ENCODE measurements at regions not wholly inside any gene's neighbourhood (a gene's known extent, or its start where the extent isn't known, plus 50 kb on each side); places are given as distances from the start of the nearest gene placed in this dataset.

DNA sequence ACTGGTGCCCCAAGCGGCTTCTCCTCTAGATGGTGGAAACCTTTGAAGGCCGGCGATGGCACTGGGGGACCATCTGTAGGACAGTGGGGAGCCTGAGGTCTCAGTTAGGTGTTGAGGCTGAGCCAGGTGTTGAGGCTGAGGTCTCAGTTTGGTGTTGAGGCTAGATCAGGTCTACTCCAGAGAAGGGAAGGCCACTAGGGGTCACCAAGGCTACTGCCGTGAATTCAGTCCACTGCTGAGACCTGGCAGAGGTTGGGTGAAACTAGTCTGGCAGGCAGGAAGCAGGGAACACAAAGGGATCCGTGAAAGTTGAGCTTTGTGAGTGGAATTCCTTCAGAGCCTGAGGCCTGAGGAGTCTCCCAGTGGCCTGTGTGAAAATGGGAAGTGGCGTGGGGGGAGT lies 123.8 kb upstream of the FGF3 start:
- 81% methylated on average over 6 of the region's 6 CpGs for WGBS
- Histone ChIP-seq H2BK12ac (ENCODE audit: low read length in 2 of 2) (peak overlapping the region; percentile 14 to 42), H3K4ac (ENCODE audit: low read depth in 1 of 2, low read length in 2 of 2) (peak overlapping the region in 1 of 2 experiments; percentile 7)

DNA sequence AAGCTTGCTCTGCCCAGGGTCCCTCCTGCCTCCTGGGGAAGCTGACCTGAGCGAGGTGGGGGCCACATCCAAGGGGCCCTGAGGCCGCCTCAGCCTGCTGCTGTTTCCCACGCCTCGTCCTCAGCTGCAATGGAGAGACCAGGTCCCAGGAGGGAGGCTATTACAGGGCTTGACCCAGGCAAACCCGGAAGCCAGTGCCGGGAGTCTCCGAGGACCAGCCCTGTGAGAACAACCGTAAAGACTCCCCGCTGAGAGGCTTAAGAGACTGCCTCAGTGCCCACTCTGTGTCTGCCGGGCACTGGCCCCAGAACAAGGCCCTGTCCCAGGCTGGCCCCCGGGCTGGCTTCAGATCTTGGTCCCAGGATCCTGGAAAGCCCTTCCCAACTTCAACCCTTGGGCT lies 124.3 kb upstream of the FGF3 start:
- Histone ChIP-seq H2AFZ (ENCODE audit: low read depth, low read length) (no peak overlapping the region), H3K23ac (ENCODE audit: low read length in 2 of 2) (no peak overlapping the region), H2BK5ac (ENCODE audit: low read depth, low read length, poor library complexity, severe bottlenecking) (no peak overlapping the region), H2BK12ac (ENCODE audit: low read length in 2 of 2) (peak overlapping the region in 1 of 2 experiments; percentile 42), H3K4me1 (ENCODE audit: control insufficient read depth, insufficient read depth, low read depth, low read length) (peaks cover 5% of the 10 kb centered on the region), H4K91ac (ENCODE audit: low read length) (peak overlapping the region; percentile 34), H3K14ac (ENCODE audit: low read length in 2 of 2) (no peak overlapping the region), H3K4me3 (ENCODE audit: insufficient read depth in 1 of 2, low read depth in 1 of 2, low read length in 2 of 2) (no peak overlapping the region), H4K8ac (ENCODE audit: low read length) (no peak overlapping the region), H3K27ac (ENCODE audit: low read length, poor library complexity, severe bottlenecking) (no peak overlapping the region), H3K36me3 (ENCODE audit: control insufficient read depth in 1 of 2, insufficient read depth in 2 of 2, low read depth in 1 of 2, low read length in 2 of 2) (no peaks in the 10 kb centered on the region), H3K18ac (ENCODE audit: low read depth in 1 of 2, low read length in 2 of 2) (no peak overlapping the region), H3K4ac (ENCODE audit: low read depth in 1 of 2, low read length in 2 of 2) (peak overlapping the region in 1 of 2 experiments; percentile 7), H2BK120ac (ENCODE audit: low read depth, low read length) (no peak overlapping the region), H2BK15ac (ENCODE audit: low read depth, poor library complexity, severe bottlenecking) (no peak overlapping the region), H3K9ac (ENCODE audit: low read length) (no peak overlapping the region), H3K4me2 (ENCODE audit: low read length, poor library complexity, severe bottlenecking) (no peak overlapping the region), H2AK5ac (ENCODE audit: low read length, severe bottlenecking) (no peak overlapping the region), H3K9me3 (ENCODE audit: control insufficient read depth, low read length) (no peaks in the 10 kb centered on the region), H3K27me3 (ENCODE audit: control insufficient read depth in 1 of 2, insufficient read depth in 1 of 2, low read length in 2 of 2) (peaks cover 36 to 44% of the 10 kb centered on the region in 2 experiments), H3K79me1 (replicated peaks; ENCODE audit: low read length, poor library complexity, severe bottlenecking) (no peaks in the 10 kb centered on the region)
- WGBS: 83% methylated on average over 10 of the region's 11 CpGs
- no peak for DNase-seq

More for the DNA sequence above, 123.8 kb upstream of the FGF3 start:
- Histone ChIP-seq H4K91ac (ENCODE audit: low read length) (peak overlapping the region; percentile 34), H2AK5ac (ENCODE audit: low read length, severe bottlenecking) (no peak overlapping the region), H3K9ac (ENCODE audit: low read length) (no peak overlapping the region), H3K36me3 (ENCODE audit: control insufficient read depth in 1 of 2, insufficient read depth in 2 of 2, low read depth in 1 of 2, low read length in 2 of 2) (no peaks in the 10 kb centered on the region), H3K9me3 (ENCODE audit: control insufficient read depth, low read length) (no peaks in the 10 kb centered on the region), H3K4me2 (ENCODE audit: low read length, poor library complexity, severe bottlenecking) (no peak overlapping the region), H3K14ac (ENCODE audit: low read length in 2 of 2) (no peak overlapping the region), H4K8ac (ENCODE audit: low read length) (no peak overlapping the region), H3K27me3 (ENCODE audit: control insufficient read depth in 1 of 2, insufficient read depth in 1 of 2, low read length in 2 of 2) (peaks cover 36 to 44% of the 10 kb centered on the region in 2 experiments), H3K4me3 (ENCODE audit: insufficient read depth in 1 of 2, low read depth in 1 of 2, low read length in 2 of 2) (no peak overlapping the region), H2BK15ac (ENCODE audit: low read depth, poor library complexity, severe bottlenecking) (no peak overlapping the region), H2BK5ac (ENCODE audit: low read depth, low read length, poor library complexity, severe bottlenecking) (no peak overlapping the region), H3K18ac (ENCODE audit: low read depth in 1 of 2, low read length in 2 of 2) (no peak overlapping the region), H3K4me1 (ENCODE audit: control insufficient read depth, insufficient read depth, low read depth, low read length) (peaks cover 1% of the 10 kb centered on the region), H3K79me1 (replicated peaks; ENCODE audit: low read length, poor library complexity, severe bottlenecking) (no peaks in the 10 kb centered on the region), H3K23ac (ENCODE audit: low read length in 2 of 2) (no peak overlapping the region), H2BK120ac (ENCODE audit: low read depth, low read length) (no peak overlapping the region), H2AFZ (ENCODE audit: low read depth, low read length) (no peak overlapping the region), H3K27ac (ENCODE audit: low read length, poor library complexity, severe bottlenecking) (no peak overlapping the region)
- DNase-seq: no peak

DNA sequence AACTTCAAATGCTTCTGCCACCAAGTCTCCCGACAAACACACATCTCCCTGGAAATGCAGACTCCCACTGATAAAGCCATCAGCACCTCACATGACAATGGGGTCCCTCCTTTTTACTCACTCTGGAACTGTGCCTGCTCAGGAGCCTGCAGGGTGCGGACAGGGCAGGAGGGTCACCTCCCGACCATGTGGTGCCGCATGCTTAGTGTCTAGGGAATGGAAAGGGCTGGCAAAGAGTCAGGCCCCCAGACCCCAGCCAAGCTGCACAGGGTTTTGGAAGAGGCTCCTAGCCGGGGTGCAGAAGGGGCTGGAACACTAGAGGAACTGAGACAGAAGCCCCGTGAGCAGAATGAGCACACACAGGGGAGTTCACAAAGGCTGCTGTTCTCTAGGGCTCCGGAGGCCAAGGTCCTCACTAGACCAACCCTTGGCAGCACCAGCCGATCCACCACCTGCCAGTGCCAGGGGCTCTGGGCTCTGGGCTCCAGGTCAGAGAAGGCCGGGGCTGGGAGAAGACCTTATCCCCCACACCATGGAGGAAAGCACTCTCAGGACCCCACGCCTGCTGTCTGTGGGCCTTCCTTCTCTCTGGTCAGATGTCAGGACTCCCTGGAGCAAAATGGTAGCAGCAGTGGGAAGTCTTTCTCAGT lies 125.1 kb upstream of the FGF3 start:
- Histone ChIP-seq H2AFZ (ENCODE audit: low read depth, low read length) (no peak overlapping the region), H3K23ac (ENCODE audit: low read length in 2 of 2) (no peak overlapping the region), H3K9ac (ENCODE audit: low read length) (no peak overlapping the region), H2BK120ac (ENCODE audit: low read depth, low read length) (no peak overlapping the region), H3K79me1 (replicated peaks; ENCODE audit: low read length, poor library complexity, severe bottlenecking) (no peaks in the 10 kb centered on the region), H3K4me2 (ENCODE audit: low read length, poor library complexity, severe bottlenecking) (no peak overlapping the region), H3K9me3 (ENCODE audit: control insufficient read depth, low read length) (no peaks in the 10 kb centered on the region), H3K18ac (ENCODE audit: low read depth in 1 of 2, low read length in 2 of 2) (no peak overlapping the region), H3K4me3 (ENCODE audit: insufficient read depth in 1 of 2, low read depth in 1 of 2, low read length in 2 of 2) (no peak overlapping the region), H4K8ac (ENCODE audit: low read length) (no peak overlapping the region), H2BK15ac (ENCODE audit: low read depth, poor library complexity, severe bottlenecking) (no peak overlapping the region), H2BK12ac (ENCODE audit: low read length in 2 of 2) (no peak overlapping the region), H3K36me3 (ENCODE audit: control insufficient read depth in 1 of 2, insufficient read depth in 2 of 2, low read depth in 1 of 2, low read length in 2 of 2) (no peaks in the 10 kb centered on the region), H3K27me3 (ENCODE audit: control insufficient read depth in 1 of 2, insufficient read depth in 1 of 2, low read length in 2 of 2) (peaks cover 36 to 44% of the 10 kb centered on the region in 2 experiments), H2BK5ac (ENCODE audit: low read depth, low read length, poor library complexity, severe bottlenecking) (no peak overlapping the region), H2AK5ac (ENCODE audit: low read length, severe bottlenecking) (no peak overlapping the region), H3K14ac (ENCODE audit: low read length in 2 of 2) (no peak overlapping the region), H3K4ac (ENCODE audit: low read depth in 1 of 2, low read length in 2 of 2) (no peak overlapping the region), H4K91ac (ENCODE audit: low read length) (no peak overlapping the region), H3K27ac (ENCODE audit: low read length, poor library complexity, severe bottlenecking) (no peak overlapping the region), H3K4me1 (ENCODE audit: control insufficient read depth, insufficient read depth, low read depth, low read length) (peaks cover 13% of the 10 kb centered on the region)
- no peak for DNase-seq
- WGBS: 98% methylated on average over 10 of the region's 10 CpGs

DNA sequence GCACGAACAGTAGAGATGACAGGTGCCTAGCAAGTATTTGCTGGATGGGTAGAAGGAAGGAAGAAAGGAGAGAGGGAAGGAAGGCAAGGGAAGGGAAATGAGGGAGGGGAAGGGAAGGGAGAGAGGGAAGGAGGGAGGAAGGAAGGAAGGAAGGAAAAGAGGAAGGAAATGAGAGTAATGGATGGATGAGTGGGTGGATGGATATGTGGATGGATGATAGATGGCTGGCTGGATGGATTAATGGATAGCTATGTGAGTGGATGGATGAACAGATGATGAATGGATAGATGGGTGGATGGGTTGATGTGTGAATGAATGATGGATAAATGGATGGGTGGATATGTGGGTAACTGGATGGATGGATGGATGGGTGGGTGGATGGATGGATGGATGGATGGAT lies 125.9 kb upstream of the FGF3 start:
- Histone ChIP-seq H3K4me1 (ENCODE audit: control insufficient read depth, insufficient read depth, low read depth, low read length) (peaks cover 19% of the 10 kb centered on the region), H3K79me1 (replicated peaks; ENCODE audit: low read length, poor library complexity, severe bottlenecking) (no peaks in the 10 kb centered on the region), H2BK5ac (ENCODE audit: low read depth, low read length, poor library complexity, severe bottlenecking) (no peak overlapping the region), H2AFZ (ENCODE audit: low read depth, low read length) (no peak overlapping the region), H3K27ac (ENCODE audit: low read length, poor library complexity, severe bottlenecking) (no peak overlapping the region), H3K14ac (ENCODE audit: low read length in 2 of 2) (no peak overlapping the region), H3K9ac (ENCODE audit: low read length) (no peak overlapping the region), H3K4me2 (ENCODE audit: low read length, poor library complexity, severe bottlenecking) (no peak overlapping the region), H2BK120ac (ENCODE audit: low read depth, low read length) (no peak overlapping the region), H4K91ac (ENCODE audit: low read length) (no peak overlapping the region), H3K36me3 (ENCODE audit: control insufficient read depth in 1 of 2, insufficient read depth in 2 of 2, low read depth in 1 of 2, low read length in 2 of 2) (no peaks in the 10 kb centered on the region), H3K23ac (ENCODE audit: low read length in 2 of 2) (no peak overlapping the region), H3K4me3 (ENCODE audit: insufficient read depth in 1 of 2, low read depth in 1 of 2, low read length in 2 of 2) (no peak overlapping the region), H4K8ac (ENCODE audit: low read length) (no peak overlapping the region), H3K18ac (ENCODE audit: low read depth in 1 of 2, low read length in 2 of 2) (no peak overlapping the region), H2BK15ac (ENCODE audit: low read depth, poor library complexity, severe bottlenecking) (no peak overlapping the region), H3K4ac (ENCODE audit: low read depth in 1 of 2, low read length in 2 of 2) (no peak overlapping the region), H2AK5ac (ENCODE audit: low read length, severe bottlenecking) (no peak overlapping the region), H3K27me3 (ENCODE audit: control insufficient read depth in 1 of 2, insufficient read depth in 1 of 2, low read length in 2 of 2) (peaks cover 36 to 44% of the 10 kb centered on the region in 2 experiments), H3K9me3 (ENCODE audit: control insufficient read depth, low read length) (peaks cover 2% of the 10 kb centered on the region), H2BK12ac (ENCODE audit: low read length in 2 of 2) (no peak overlapping the region)
- WGBS: 92% methylated on average over 1 of the region's 1 CpG
- DNase-seq: no peak
